Activated CD4-positive, alpha-beta T cell treated with anti-CD3 and anti-CD28 coated beads for 24 hours (primary cell): ENCODE measurements at regions not wholly inside any gene's neighbourhood (a gene's known extent, or its start where the extent isn't known, plus 50 kb on each side); places are given as distances from the start of the nearest gene placed in this dataset.
"Not testable (repeated sequence)": the region's sequence is repeated elsewhere in the genome, so short reads cannot be mapped to it uniquely, and the experiment has no call there.

Experiments used
- DNase-seq, 2 donors: peaks; one replicate each; pipeline ENCODE4 v3.0.0-alpha.2; 2020; ENCODE audit warnings: low read depth in 2 of 2

GRCh38 chr3:135393898-135394525 lies 571.5 kb upstream of the PPP2R3A start:
- no peak for DNase-seq

GRCh38 chr3:135412475-135412874 lies 553.1 kb upstream of the PPP2R3A start:
- DNase-seq = no peak

GRCh38 chr3:135416182-135416581 lies 549.3 kb upstream of the PPP2R3A start:
- DNase-seq = no peak

GRCh38 chr3:135419155-135419554 lies 546.4 kb upstream of the PPP2R3A start:
- no peak for DNase-seq

- DNase-seq = no peak
Observed at GRCh38 chr3:135426508-135426907, 539.0 kb upstream of the PPP2R3A start.

GRCh38 chr3:135432402-135432801 lies 533.1 kb upstream of the PPP2R3A start:
- DNase-seq = no peak

- DNase-seq = not testable (repeated sequence)
Observed at GRCh38 chr3:135438889-135439597, 526.5 kb upstream of the PPP2R3A start.

- DNase-seq = not testable (repeated sequence)
Observed at GRCh38 chr3:135439632-135440031, 525.9 kb upstream of the PPP2R3A start.

- no peak for DNase-seq
Observed at GRCh38 chr3:135440233-135440632, 525.3 kb upstream of the PPP2R3A start.

GRCh38 chr3:135440746-135441145 lies 524.8 kb upstream of the PPP2R3A start:
- DNase-seq = no peak

- DNase-seq = no peak
Observed at GRCh38 chr3:135444058-135444457, 521.5 kb upstream of the PPP2R3A start.

GRCh38 chr3:135447483-135447882 lies 518.0 kb upstream of the PPP2R3A start:
- no peak for DNase-seq

- no peak for DNase-seq
Observed at GRCh38 chr3:135448520-135448919, 517.0 kb upstream of the PPP2R3A start.

- no peak for DNase-seq
Observed at GRCh38 chr3:135449046-135449445, 516.5 kb upstream of the PPP2R3A start.

- DNase-seq = no peak
Observed at GRCh38 chr3:135451037-135451785, 514.3 kb upstream of the PPP2R3A start.

- no peak for DNase-seq
Observed at GRCh38 chr3:135452881-135453280, 512.6 kb upstream of the PPP2R3A start.

- no peak for DNase-seq
Observed at GRCh38 chr3:135453326-135453725, 512.2 kb upstream of the PPP2R3A start.

GRCh38 chr3:135454890-135455289 lies 510.6 kb upstream of the PPP2R3A start:
- no peak for DNase-seq

- no peak for DNase-seq
Observed at GRCh38 chr3:135456108-135456790, 509.3 kb upstream of the PPP2R3A start.

- no peak for DNase-seq
Observed at GRCh38 chr3:135458541-135459322, 506.8 kb upstream of the PPP2R3A start.

GRCh38 chr3:135460273-135460672 lies 505.3 kb upstream of the PPP2R3A start:
- DNase-seq = no peak
